Left lung (tissue), 4 donors: ENCODE measurements at regions not wholly inside any gene's neighbourhood (a gene's known extent, or its start where the extent isn't known, plus 50 kb on each side); places are given as distances from the start of the nearest gene placed in this dataset.

ENCODE experiments used
- ATAC-seq: fragments of 200-7000 bp; cut with Tn5 transposase; one replicate; pipeline ENCODE4 v1.9.1; 2020; ENCODE audit warnings: moderate library complexity
- DNase-seq, 4 donors: peaks; one replicate each; pipeline ENCODE4 v3.0.0-alpha.2; 2013 to 2020
- H3K27ac ChIP-seq, 2 donors: fragments of 200-600 bp; sonication (generic) in 1 of 2; one replicate each; pipeline versions ENCODE4 v1.5.0 to v1.8.0; 2020 to 2021
- H3K27me3 ChIP-seq, 2 donors: fragments of 200-600 bp; sonication (generic) in 1 of 2; one replicate each; pipeline versions ENCODE4 v1.5.0 to v1.8.0; 2020 to 2021
- H3K36me3 ChIP-seq, 2 donors: fragments of 200-600 bp; sonication (generic) in 1 of 2; one replicate each; pipeline versions ENCODE4 v1.5.0 to v1.8.0; 2020 to 2021
- H3K4me1 ChIP-seq, 2 donors: fragments of 200-600 bp; one replicate each; pipeline ENCODE4 v1.8.0; 2021
- H3K4me3 ChIP-seq, 2 donors: fragments of 200-600 bp; sonication (generic) in 1 of 2; one replicate each; pipeline versions ENCODE4 v1.5.0 to v1.8.0; 2020 to 2021; ENCODE audit warnings: mild to moderate bottlenecking in 1 of 2
- H3K9me3 ChIP-seq, 2 donors: fragments of 200-600 bp; sonication (generic) in 1 of 2; one replicate each; pipeline versions ENCODE4 v1.5.0 to v1.8.0; 2020 to 2021
- intact Hi-C, 2 donors: fragments of 100-400 bp; cut with DNase I; formaldehyde crosslinking; loops; one replicate each; pipeline versions ENCODE4 v1.11.2 to v1.14.2; 2022
- TF ChIP-seq, protein P1 (sequence below), 2 donors: fragments of 200-600 bp; sonication (generic) in 1 of 2; IDR thresholded peaks; one replicate each; pipeline versions ENCODE4 v1.5.0 to v1.8.0; 2021; ENCODE audit warnings: antibody characterized with exemption in 2 of 2
- donor health status: DM: no; HTN: yes; CAD: no.
- donor health status: DM: no; HTN: no; CAD: no.

DNA sequence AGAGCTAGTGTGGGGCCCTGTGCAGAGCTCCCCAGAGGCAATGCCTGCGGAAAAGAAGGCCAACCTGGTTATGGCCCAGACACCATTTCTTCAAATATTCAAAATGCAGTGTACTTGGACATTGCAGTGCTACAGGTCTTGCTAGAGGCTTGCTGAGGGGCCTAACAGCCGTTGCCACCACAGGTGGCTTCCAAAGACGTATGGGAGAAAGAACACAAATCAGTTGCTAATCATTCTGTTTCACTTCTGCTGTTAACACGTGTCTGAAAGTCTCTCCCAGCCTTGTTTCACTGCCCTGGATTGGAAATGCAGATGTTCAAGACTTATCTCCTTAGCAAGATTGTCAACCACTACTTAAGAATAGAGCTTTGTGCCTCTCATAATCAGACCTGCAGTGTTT lies 925.9 kb downstream of the GALC start:
- no peak for DNase-seq
- Histone ChIP-seq H3K4me1 (no peaks in the 10 kb centered on the region), H3K27ac (no peak overlapping the region), H3K36me3 (no peaks in the 10 kb centered on the region), H3K4me3 (no peak overlapping the region), H3K27me3 (no peaks in the 10 kb centered on the region), H3K9me3 (no peaks in the 10 kb centered on the region)
- intact Hi-C loops: no loop called here
- TF ChIP-seq, protein P1, sequence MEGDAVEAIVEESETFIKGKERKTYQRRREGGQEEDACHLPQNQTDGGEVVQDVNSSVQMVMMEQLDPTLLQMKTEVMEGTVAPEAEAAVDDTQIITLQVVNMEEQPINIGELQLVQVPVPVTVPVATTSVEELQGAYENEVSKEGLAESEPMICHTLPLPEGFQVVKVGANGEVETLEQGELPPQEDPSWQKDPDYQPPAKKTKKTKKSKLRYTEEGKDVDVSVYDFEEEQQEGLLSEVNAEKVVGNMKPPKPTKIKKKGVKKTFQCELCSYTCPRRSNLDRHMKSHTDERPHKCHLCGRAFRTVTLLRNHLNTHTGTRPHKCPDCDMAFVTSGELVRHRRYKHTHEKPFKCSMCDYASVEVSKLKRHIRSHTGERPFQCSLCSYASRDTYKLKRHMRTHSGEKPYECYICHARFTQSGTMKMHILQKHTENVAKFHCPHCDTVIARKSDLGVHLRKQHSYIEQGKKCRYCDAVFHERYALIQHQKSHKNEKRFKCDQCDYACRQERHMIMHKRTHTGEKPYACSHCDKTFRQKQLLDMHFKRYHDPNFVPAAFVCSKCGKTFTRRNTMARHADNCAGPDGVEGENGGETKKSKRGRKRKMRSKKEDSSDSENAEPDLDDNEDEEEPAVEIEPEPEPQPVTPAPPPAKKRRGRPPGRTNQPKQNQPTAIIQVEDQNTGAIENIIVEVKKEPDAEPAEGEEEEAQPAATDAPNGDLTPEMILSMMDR (IDR thresholded peaks at IDR 0.05): no peak
- no peak for ATAC-seq

DNA sequence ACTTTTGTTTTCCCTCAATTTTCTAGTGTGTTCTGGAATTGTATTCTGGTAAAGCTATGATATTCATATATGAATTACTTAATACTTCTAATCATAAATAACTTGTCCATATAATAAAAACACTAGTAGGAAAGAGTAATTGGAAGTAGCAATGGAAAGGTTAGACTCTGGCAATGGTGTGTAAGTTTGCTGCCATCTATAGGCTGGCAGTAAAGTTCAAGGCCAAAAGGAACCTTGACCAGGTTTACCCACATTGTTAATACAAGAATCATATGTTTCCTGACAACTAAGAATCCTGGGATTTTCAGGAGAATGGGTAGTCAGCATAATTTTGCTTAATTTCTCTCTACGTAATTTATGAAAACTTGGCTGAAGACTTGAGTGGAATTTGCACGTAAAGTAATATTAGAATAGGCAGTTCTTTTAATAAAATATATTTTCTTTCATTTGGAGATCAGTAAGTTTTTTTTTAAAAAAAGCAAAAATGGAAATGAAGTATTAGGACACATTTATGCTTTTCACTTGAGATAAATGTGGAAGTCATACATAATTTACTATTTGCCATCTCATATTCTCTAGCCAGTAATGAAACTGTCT lies 926.7 kb downstream of the GALC start:
- no peaks in the 10 kb centered on the region for H3K36me3 ChIP-seq
- DNase-seq (no peak), ATAC-seq (no peak)
- H3K4me1 ChIP-seq: no peaks in the 10 kb centered on the region
- no peaks in the 10 kb centered on the region for H3K9me3 ChIP-seq
- TF ChIP-seq, protein P1 (IDR thresholded peaks at IDR 0.05): no peak
- no peaks in the 10 kb centered on the region for H3K27me3 ChIP-seq
- H3K27ac ChIP-seq: no peak overlapping the region
- no peak overlapping the region for H3K4me3 ChIP-seq
- intact Hi-C loops: no loop called here

DNA sequence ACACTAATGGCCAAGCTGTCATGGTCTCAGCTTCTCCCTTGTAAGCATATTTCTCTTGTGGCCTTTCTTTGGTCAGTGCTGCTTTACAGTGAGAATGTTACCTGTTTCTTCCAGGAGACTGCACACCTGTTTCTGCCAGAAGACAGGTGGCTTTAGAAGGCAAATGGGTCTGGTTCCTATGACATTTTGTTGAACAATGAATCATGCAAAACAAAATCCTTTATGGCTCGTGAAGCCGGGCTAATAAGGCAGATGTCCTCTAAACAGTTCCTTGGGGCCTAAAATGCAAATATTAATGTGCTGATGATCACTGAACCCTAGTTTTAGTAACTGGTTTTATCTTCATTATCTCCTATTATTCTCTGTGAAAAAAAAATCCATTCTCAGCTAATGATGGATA lies 927.6 kb downstream of the GALC start:
- no peak for ATAC-seq

DNA sequence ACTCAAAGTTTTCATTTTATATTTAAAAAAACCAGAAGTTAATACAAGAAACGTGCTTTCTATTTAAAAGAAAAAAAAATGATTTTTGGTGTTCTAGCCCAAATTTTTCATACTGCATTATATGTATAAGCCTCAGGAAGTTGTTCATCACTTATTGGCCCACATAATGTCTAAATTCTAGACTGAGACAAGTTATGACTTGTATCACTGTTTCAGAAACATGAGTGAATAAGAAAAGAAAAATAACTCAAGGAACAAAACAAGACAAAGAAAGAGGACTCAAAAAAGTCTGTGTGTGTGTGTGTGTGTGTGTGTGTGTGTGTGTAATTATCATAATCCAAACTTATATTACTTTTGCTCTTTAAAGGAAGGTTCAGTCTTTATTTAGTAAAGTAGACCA lies 929.8 kb downstream of the GALC start:
- Histone ChIP-seq H3K4me1 (no peaks in the 10 kb centered on the region), H3K36me3 (no peaks in the 10 kb centered on the region), H3K27me3 (no peaks in the 10 kb centered on the region), H3K9me3 (no peaks in the 10 kb centered on the region), H3K27ac (no peak overlapping the region), H3K4me3 (no peak overlapping the region)
- DNase-seq: no peak
- intact Hi-C loops: no loop called here
- no peak for ATAC-seq
- TF ChIP-seq, protein P1 (IDR thresholded peaks at IDR 0.05): no peak

More for the DNA sequence above, 927.6 kb downstream of the GALC start:
- Histone ChIP-seq H3K27ac (no peak overlapping the region), H3K4me3 (no peak overlapping the region), H3K4me1 (no peaks in the 10 kb centered on the region), H3K36me3 (no peaks in the 10 kb centered on the region), H3K27me3 (no peaks in the 10 kb centered on the region), H3K9me3 (no peaks in the 10 kb centered on the region)
- TF ChIP-seq, protein P1 (IDR thresholded peaks at IDR 0.05): no peak
- DNase-seq: no peak
- intact Hi-C loops: no loop called here

DNA sequence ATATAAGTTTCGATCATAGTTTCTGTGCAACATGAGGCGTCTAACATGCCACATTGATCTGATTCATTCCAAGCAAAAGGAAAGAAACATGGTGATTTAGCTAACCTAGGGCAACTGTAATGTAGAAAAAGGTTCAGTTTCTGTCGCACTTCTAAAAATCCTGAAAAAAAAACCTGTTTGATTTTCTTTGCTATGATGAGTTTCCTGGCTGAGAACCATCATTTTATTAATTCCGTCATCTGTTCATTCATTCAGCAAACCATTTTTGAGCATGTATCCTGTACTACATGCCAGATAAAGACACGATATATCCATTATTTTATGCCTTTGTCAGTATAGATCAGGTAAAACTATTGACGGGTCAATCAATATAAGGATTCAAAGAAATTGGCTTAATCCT lies 932.6 kb downstream of the GALC start:
- Histone ChIP-seq H3K4me3 (no peak overlapping the region), H3K27ac (no peak overlapping the region), H3K36me3 (no peaks in the 10 kb centered on the region), H3K4me1 (no peaks in the 10 kb centered on the region), H3K9me3 (no peaks in the 10 kb centered on the region), H3K27me3 (no peaks in the 10 kb centered on the region)
- no peak for ATAC-seq
- intact Hi-C loops: no loop called here
- TF ChIP-seq, protein P1 (IDR thresholded peaks at IDR 0.05): no peak
- DNase-seq: no peak
